ENCODE measurements at regions not wholly inside any gene's neighbourhood (a gene's known extent, or its start where the extent isn't known, plus 50 kb on each side); places are given as distances from the start of the nearest gene placed in this dataset.
A peak's percentile ranks its signal among the peaks of the same experiment; 100 is the strongest.

GRCh38 chr1:234699795-234700665 lies 90.1 kb upstream of the IRF2BP2 start (continued):
- no peak for TF ChIP-seq CHD7 (IDR thresholded peaks at IDR 0.05; ENCODE audit: low read depth, low read length)
- no peak for TF ChIP-seq PATZ1 (CRISPR knock-in tag; IDR thresholded peaks at IDR 0.05; ENCODE audit: borderline replicate concordance)
- TF ChIP-seq REST (IDR thresholded peaks at IDR 0.05; ENCODE audit: borderline replicate concordance) = 0 out of 2 replicates have a peak, but pooled peaks have one; percentile 3
- no peak for TF ChIP-seq REST (CRISPR knock-in tag; IDR thresholded peaks at IDR 0.05; ENCODE audit: low read depth)

Data from K562 (cell line).